ENCODE measurements at regions not wholly inside any gene's neighbourhood (a gene's known extent, or its start where the extent isn't known, plus 50 kb on each side); places are given as distances from the start of the nearest gene placed in this dataset.

DNA sequence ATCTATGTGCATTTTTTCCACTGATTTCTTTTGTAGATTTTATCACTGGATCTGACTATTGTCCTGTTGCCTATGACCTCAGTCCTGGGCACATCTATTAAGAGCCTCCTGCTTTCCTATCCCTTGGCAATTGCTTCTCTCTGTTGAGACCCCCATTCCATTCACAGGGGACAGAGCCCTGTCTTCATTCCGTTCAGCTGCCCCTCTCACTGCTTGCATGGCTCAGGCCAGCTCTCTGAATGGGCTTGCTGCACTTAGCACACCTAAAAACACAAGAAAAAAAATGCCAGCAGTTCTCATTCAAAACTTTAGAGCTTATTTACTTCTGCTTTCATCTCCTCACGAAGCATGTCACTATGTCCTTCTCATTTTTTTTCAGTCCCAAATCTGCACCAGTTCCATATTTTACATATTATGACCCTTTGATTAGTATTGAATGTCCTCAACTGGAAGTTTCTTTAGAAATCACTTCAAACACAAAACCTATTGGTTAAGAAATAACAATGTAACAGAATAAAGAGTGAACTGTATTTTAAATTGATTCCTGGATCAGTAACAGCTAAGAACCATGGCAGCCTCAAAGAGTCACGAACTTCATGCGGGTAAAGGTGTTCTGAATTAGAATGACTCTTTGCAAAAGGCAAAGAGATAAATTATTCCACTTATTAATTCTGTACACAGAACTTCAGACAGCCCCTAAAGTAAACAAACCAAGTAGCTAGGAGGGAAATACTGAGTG is 616.5 kb downstream of the C6orf118 start:
- TF ChIP-seq EZH2phosphoT487 (IDR thresholded peaks at IDR 0.05; ENCODE audit: low read depth, severe bottlenecking, unreplicated experiment), result no peak
- TF ChIP-seq, protein P1, sequence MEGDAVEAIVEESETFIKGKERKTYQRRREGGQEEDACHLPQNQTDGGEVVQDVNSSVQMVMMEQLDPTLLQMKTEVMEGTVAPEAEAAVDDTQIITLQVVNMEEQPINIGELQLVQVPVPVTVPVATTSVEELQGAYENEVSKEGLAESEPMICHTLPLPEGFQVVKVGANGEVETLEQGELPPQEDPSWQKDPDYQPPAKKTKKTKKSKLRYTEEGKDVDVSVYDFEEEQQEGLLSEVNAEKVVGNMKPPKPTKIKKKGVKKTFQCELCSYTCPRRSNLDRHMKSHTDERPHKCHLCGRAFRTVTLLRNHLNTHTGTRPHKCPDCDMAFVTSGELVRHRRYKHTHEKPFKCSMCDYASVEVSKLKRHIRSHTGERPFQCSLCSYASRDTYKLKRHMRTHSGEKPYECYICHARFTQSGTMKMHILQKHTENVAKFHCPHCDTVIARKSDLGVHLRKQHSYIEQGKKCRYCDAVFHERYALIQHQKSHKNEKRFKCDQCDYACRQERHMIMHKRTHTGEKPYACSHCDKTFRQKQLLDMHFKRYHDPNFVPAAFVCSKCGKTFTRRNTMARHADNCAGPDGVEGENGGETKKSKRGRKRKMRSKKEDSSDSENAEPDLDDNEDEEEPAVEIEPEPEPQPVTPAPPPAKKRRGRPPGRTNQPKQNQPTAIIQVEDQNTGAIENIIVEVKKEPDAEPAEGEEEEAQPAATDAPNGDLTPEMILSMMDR (IDR thresholded peaks at IDR 0.05; ENCODE audit: poor library complexity), result no peak
- TF ChIP-seq EZH2 (IDR thresholded peaks at IDR 0.05; ENCODE audit: borderline replicate concordance), result no peak
